NCI-H1930 (cell line): ENCODE measurements at regions not wholly inside any gene's neighbourhood (a gene's known extent, or its start where the extent isn't known, plus 50 kb on each side); places are given as distances from the start of the nearest gene placed in this dataset.
A peak's percentile ranks its signal among the peaks of the same experiment; 100 is the strongest.
"Not testable (repeated sequence)": the region's sequence is repeated elsewhere in the genome, so short reads cannot be mapped to it uniquely, and the experiment has no call there.

Experiments
- DNase-seq, 2 experiments: peaks; one replicate each; lab custom pipeline; 2025; lab: John Stamatoyannopoulos, UW

- DNase-seq = no peak
Observed at GRCh38 chrX:63581906-63582305, 203.1 kb downstream of the ARHGEF9 start.

- DNase-seq = no peak
Observed at GRCh38 chrX:63581398-63581797, 203.6 kb downstream of the ARHGEF9 start.

- no peak for DNase-seq
Observed at GRCh38 chrX:63576533-63576932, 208.5 kb downstream of the ARHGEF9 start.

DNA sequence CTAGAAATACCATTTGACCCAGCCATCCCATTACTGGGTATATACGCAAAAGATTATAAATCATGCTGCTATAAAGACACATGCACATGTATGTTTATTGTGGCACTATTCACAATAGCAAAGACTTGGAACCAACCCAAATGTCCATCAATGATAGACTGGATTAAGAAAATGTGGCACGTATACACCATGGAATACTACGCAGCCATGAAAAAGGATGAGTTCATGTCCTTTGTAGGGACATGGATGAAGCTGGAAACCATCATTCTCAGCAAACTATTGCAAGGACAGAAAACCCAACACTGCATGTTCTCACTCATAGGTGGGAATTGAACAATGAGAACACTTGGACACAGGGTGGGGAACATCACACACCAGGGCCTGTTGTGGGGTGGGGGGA lies 209.3 kb downstream of the ARHGEF9 start:
- not testable (repeated sequence) for DNase-seq

GRCh38 chrX:63566856-63567255 lies 215.7 kb upstream of the SPIN4 start:
- no peak for DNase-seq

- DNase-seq = no peak
Observed at GRCh38 chrX:63561425-63561824, 210.3 kb upstream of the SPIN4 start.

GRCh38 chrX:63560601-63561218 lies 209.6 kb upstream of the SPIN4 start:
- DNase-seq = peak; percentile 8 to 25

DNA sequence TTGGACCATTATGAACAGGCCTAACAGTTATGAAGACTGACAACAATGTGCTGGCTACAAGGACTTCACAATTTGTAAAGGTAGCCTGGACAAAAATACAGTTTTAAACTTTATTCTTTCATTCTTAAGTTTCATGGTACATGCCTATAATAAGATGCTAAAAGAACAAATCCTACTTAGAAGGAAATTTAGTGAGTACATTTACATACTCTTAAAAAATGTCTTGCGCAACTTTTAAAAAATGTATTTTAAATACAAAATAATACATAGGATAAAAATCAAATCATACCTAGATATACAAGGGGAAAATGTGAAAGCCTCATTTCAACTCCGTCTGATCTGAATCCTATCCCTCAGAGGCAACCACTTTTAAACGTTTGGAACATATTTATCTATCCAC lies 200.7 kb upstream of the SPIN4 start:
- no peak for DNase-seq

DNA sequence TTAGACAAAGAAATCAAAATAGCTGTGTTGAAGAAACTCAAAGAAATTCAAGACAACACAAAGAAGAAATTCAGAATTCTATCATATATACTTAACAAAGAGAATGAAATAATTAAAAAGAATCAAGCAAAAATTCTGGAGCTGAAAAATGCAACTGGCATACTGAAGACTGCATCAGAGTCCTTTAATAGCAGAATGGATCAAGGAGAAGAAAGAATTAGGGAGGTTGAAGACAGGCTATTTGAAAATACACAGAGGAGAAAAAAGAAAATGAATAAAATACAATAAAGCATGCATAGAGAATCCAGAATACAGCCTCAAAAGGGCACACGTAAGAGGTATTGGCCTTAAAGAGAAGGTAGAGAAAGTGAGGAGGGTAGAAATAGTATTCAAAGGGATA lies 179.5 kb upstream of the SPIN4 start:
- DNase-seq = no peak

DNA sequence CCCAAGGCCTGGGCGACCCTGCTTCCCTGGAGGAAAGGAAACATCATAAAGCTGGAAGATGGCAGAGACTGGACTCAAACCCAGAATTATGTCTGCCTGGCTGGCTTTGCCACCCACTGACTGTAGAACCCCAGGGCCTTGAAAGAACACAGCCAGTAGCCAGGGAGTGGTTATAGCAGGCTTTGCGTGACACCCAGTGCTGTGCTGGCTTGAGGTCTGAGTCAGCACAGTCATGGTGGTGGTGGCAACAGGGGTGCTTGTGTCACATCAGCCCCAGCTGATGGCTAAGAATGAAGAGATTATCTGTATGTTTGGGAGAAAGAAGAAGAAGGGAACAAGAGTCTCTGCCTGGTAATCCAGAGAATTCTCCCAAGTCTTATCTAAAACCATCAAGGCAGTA lies 178.8 kb upstream of the SPIN4 start:
- no peak for DNase-seq

GRCh38 chrX:63526863-63527262 lies 175.7 kb upstream of the SPIN4 start:
- DNase-seq = no peak

DNA sequence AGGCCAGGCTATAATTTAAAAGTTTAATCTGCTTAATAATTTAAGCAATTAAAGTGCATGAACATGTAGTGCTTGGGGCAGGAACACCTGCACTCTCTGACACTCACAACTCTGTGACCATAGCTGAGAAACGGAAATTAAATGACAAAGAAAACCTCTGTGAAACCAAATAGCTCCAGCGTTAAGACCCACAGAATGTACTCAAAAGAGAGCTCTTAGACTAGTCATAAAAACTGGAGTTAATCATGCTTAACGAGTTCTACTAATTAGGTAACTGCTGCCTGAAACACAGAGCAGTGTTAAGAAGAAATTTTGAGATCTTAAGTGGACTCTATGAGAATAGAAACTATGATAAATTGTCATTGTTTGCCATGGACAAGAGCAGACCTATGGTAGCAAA lies 174.4 kb upstream of the SPIN4 start:
- no peak for DNase-seq

DNA sequence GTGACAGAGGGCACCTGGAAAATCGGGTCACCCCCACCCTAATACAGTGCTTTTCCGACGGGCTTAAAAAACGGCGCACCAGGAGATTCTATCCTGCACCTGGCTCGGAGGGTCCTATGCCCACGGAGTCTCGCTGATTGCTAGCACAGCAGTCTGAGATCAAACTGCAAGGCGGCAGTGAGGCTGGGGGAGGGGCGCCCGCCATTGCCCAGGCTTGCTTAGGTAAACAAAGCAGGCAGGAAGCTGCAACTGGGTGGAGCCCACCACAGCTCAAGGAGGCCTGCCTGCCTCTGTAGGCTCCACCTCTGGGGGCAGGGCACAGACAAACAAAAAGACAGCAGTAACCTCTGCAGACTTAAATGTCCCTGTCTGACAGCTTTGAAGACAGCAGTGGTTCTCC lies 168.2 kb upstream of the SPIN4 start:
- not testable (repeated sequence) for DNase-seq

DNA sequence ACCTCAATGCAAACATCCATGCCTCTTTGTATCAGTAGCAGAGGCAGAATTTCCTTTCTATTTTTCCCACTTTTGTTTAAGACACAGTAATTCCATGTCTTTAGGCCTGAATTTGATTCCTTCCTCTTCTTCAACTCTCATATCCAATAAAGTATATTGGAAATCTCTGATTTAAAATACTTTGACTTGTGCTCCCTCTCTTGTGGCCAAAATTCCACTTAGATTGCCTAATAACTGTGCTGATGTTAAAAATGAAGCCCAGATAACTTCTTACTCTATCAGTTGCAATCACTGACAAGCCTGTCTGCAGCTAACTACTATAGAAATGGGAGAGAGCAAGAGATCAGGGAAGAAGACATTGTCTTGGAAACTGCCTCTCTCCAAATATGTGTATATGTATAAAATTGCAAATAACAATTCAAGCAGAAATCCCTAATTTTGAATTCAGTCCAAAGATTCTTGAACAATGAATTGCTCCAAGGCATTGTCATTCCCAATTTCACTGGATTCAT lies 163.5 kb upstream of the SPIN4 start:
- DNase-seq = no peak

GRCh38 chrX:63513825-63514568 lies 162.9 kb upstream of the SPIN4 start:
- DNase-seq = no peak

DNA sequence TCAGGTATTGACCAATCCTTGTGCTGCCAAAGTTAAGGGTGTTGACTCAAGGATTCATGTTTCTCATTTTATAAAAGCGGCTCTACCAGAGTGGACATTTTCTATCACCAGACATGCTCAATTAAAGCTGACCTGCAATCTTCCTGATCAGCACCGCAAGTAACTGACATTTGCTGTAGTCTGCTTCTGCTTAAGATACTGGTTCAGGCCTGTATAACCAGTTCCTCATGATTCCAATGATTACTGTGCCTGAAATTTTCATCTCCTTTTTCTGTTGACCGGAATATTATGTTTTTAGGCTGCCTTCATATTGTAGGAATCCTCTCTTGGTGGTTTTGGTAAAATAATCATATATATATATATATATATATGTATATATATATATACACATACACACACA lies 160.2 kb upstream of the SPIN4 start:
- DNase-seq = no peak

GRCh38 chrX:63508668-63509067 lies 157.5 kb upstream of the SPIN4 start:
- no peak for DNase-seq

- no peak for DNase-seq
Observed at GRCh38 chrX:63506320-63506719, 155.2 kb upstream of the SPIN4 start.

GRCh38 chrX:63503541-63503940 lies 152.4 kb upstream of the SPIN4 start:
- no peak for DNase-seq

GRCh38 chrX:63488546-63489373 lies 137.6 kb upstream of the SPIN4 start:
- no peak for DNase-seq

DNA sequence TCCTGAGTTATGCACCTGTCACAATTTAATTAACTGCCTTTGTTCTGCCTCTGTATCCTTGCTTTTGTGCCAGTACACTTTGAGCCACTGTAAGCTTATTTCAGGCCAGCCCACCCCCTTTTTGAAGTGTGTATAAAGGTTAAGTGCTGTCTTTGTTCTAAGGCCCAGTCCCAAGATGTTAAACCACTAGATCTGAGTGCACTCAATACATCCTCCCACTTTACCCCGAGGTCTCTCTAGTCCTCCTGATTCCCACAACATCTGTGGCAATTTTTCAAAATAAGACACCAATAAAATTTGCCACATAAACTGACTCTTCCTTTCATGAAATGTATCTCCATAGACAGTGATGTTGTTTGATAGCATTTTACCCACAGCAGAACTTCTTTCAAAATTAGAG lies 124.1 kb upstream of the SPIN4 start:
- no peak for DNase-seq

DNA sequence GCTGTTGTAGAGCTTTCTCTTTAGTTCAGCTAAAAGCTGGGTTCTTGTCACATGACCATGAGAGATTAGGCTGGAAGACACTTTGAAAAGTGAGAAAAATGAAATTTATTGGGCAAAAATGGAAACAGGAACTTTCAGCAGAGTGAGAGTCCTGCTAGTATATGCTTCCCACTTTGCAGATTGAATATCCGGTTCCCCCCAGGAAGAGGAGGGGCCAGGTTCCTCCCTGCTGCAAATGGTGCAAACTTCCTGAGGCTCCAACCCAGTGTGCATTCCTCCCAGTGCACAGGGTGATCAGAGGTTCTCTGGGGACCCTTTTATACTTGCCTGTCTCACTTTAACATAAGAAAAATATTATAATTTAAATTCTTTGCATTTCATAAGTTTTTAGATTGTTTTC lies 119.9 kb upstream of the SPIN4 start:
- no peak for DNase-seq

- DNase-seq = no peak
Observed at GRCh38 chrX:63470506-63470905, 119.4 kb upstream of the SPIN4 start.
